A673 (cell line): ENCODE measurements at regions not wholly inside any gene's neighbourhood (a gene's known extent, or its start where the extent isn't known, plus 50 kb on each side); places are given as distances from the start of the nearest gene placed in this dataset.

Experiments used
- BruUV-seq: library from RNA; stranded (reverse); fragments of 400-500 nt; replicated peaks from 2 replicates; lab custom pipeline; 2021; lab: Mats Ljungman, UMichigan
- CTCF ChIA-PET: fragments of 300-600 bp; sonication (Branson Sonifier 250); formaldehyde crosslinking; loops from one replicate; lab custom pipeline; 2022; ENCODE audit warnings: antibody characterized with exemption; lab: Charles Lee
- POLR2A ChIA-PET: fragments of 300-600 bp; sonication (Branson Sonifier 250); formaldehyde crosslinking; loops from one replicate; lab custom pipeline; 2022; ENCODE audit warnings: antibody characterized with exemption; ENCODE audit not compliant: low non-redundant PET; lab: Charles Lee
- DNase-seq: peaks from one replicate; pipeline ENCODE4 v3.0.0-alpha.2; 2015; ENCODE audit warnings: low spot score
- H3K27ac ChIP-seq: fragments of 200-600 bp; sonication (generic); 2 replicates; pipeline ENCODE4 v1.5.1; 2016; ENCODE audit warnings: mixed run types, low read depth, mild to moderate bottlenecking, mixed read lengths, antibody characterized with exemption, low read length; ENCODE audit not compliant: poor library complexity, severe bottlenecking
- H3K27me3 ChIP-seq: fragments of 200-600 bp; sonication (generic); replicated peaks from 2 replicates; pipeline ENCODE4 v1.6.1; 2017; ENCODE audit warnings: mixed run types, low read depth, mild to moderate bottlenecking, mixed read lengths, antibody characterized with exemption, low read length; ENCODE audit not compliant: insufficient read depth, poor library complexity
- H3K36me3 ChIP-seq: fragments of 200-600 bp; sonication (generic); 2 replicates; pipeline ENCODE4 v1.6.1; 2016; ENCODE audit warnings: mixed run types, mild to moderate bottlenecking, mixed read lengths, antibody characterized with exemption, low read length; ENCODE audit not compliant: insufficient read depth, poor library complexity, severe bottlenecking
- H3K4me1 ChIP-seq: fragments of 200-600 bp; sonication (generic); 2 replicates; pipeline ENCODE4 v1.6.1; 2017; ENCODE audit warnings: mixed run types, mild to moderate bottlenecking, mixed read lengths, antibody characterized with exemption, low read length; ENCODE audit not compliant: insufficient read depth, poor library complexity, severe bottlenecking
- H3K4me3 ChIP-seq: fragments of 200-600 bp; sonication (generic); 2 replicates; pipeline ENCODE4 v1.5.1; 2016; ENCODE audit warnings: low read depth, mixed run types, mild to moderate bottlenecking, mixed read lengths, low read length; ENCODE audit not compliant: poor library complexity, severe bottlenecking
- H3K9me3 ChIP-seq: fragments of 200-600 bp; sonication (generic); 2 replicates; pipeline ENCODE4 v1.6.1; 2016; ENCODE audit warnings: mixed run types, low read depth, mild to moderate bottlenecking, mixed read lengths, antibody characterized with exemption, low read length; ENCODE audit not compliant: poor library complexity, severe bottlenecking
- EZH2 ChIP-seq: fragments of 200-600 bp; sonication (generic); IDR thresholded peaks from 2 replicates; pipeline ENCODE4 v1.6.1; 2017; ENCODE audit warnings: borderline replicate concordance, low read depth, mild to moderate bottlenecking, mixed read lengths, antibody characterized with exemption, low read length; ENCODE audit not compliant: poor library complexity, severe bottlenecking
- intact Hi-C: fragments of 100-400 bp; cut with micrococcal nuclease; formaldehyde crosslinking; loops from one replicate; pipeline ENCODE4 v1.10.0; 2022; ENCODE audit not compliant: unreplicated experiment
- TF ChIP-seq, protein P1 (sequence below): fragments of 300-800, 200-600 bp; sonication (generic); conservative IDR thresholded peaks from 2 replicates; pipeline ENCODE4 v1.5.1; 2017; ENCODE audit warnings: low read depth, mild to moderate bottlenecking, antibody characterized with exemption, low read length, moderate library complexity, mixed read lengths

DNA sequence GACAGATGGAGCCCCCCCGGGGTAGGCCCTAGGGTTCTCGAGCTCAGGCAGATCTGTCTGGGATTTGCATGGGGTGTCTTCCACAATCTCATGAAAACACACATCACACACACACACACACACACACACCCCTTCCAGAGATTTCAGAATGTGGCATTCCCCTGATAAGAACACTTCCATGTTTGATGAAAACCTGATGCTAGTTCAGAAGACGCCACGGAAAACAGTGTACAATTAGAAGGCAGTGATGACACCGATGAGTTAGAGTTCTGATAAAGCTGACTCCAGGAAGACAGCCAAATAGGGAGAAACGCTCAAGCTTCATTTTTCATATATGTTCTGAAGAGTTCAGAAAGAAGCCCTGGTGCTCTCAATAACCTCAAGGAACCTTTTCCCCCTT lies 438.7 kb upstream of the JARID2 start:
- intact Hi-C loops = no loop called here
- DNase-seq = no peak
- no peak for TF ChIP-seq EZH2
- TF ChIP-seq, protein P1, sequence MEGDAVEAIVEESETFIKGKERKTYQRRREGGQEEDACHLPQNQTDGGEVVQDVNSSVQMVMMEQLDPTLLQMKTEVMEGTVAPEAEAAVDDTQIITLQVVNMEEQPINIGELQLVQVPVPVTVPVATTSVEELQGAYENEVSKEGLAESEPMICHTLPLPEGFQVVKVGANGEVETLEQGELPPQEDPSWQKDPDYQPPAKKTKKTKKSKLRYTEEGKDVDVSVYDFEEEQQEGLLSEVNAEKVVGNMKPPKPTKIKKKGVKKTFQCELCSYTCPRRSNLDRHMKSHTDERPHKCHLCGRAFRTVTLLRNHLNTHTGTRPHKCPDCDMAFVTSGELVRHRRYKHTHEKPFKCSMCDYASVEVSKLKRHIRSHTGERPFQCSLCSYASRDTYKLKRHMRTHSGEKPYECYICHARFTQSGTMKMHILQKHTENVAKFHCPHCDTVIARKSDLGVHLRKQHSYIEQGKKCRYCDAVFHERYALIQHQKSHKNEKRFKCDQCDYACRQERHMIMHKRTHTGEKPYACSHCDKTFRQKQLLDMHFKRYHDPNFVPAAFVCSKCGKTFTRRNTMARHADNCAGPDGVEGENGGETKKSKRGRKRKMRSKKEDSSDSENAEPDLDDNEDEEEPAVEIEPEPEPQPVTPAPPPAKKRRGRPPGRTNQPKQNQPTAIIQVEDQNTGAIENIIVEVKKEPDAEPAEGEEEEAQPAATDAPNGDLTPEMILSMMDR = no peak
- Histone ChIP-seq H3K27ac (no peak overlapping the region), H3K4me1 (peaks cover 5% of the 10 kb centered on the region), H3K27me3 (no peaks in the 10 kb centered on the region), H3K9me3 (no peaks in the 10 kb centered on the region), H3K36me3 (no peaks in the 10 kb centered on the region), H3K4me3 (no peak overlapping the region)
- POLR2A ChIA-PET = no interaction called here
- BruUV-seq = no TSS peak
- CTCF ChIA-PET = no interaction called here

- Histone ChIP-seq H3K27ac (no peak overlapping the region), H3K4me3 (no peak overlapping the region), H3K27me3 (no peaks in the 10 kb centered on the region), H3K36me3 (no peaks in the 10 kb centered on the region), H3K4me1 (peaks cover 5% of the 10 kb centered on the region), H3K9me3 (no peaks in the 10 kb centered on the region)
- intact Hi-C loops = no loop called here
- ChIA-PET POLR2A (no interaction called here), CTCF (no interaction called here)
- no peak for TF ChIP-seq EZH2
- TF ChIP-seq, protein P1 = no peak
- BruUV-seq = no TSS peak
- DNase-seq = no peak
Measured at GRCh38 chr6:14807971-14808370, 437.9 kb upstream of the JARID2 start.

GRCh38 chr6:14810021-14810420 lies 435.8 kb upstream of the JARID2 start:
- H3K27me3 ChIP-seq = no peaks in the 10 kb centered on the region
- TF ChIP-seq, protein P1 = no peak
- TF ChIP-seq EZH2 = no peak
- H3K9me3 ChIP-seq = no peaks in the 10 kb centered on the region
- H3K27ac ChIP-seq = no peak overlapping the region
- H3K4me1 ChIP-seq = peaks cover 12% of the 10 kb centered on the region
- no peak for DNase-seq
- no peak overlapping the region for H3K4me3 ChIP-seq
- CTCF ChIA-PET = no interaction called here
- no TSS peak for BruUV-seq
- POLR2A ChIA-PET = no interaction called here
- intact Hi-C loops = no loop called here
- H3K36me3 ChIP-seq = no peaks in the 10 kb centered on the region
